GM19468 (cell line): ENCODE measurements at regions not wholly inside any gene's neighbourhood (a gene's known extent, or its start where the extent isn't known, plus 50 kb on each side); places are given as distances from the start of the nearest gene placed in this dataset.

Experiments used
- ATAC-seq: cut with Tn5 transposase; IDR thresholded peaks from one replicate; pipeline ENCODE4 v1.9.1; 2021; ENCODE audit warnings: mild to moderate bottlenecking, moderate library complexity, moderate number of reproducible peaks; ENCODE audit not compliant: unreplicated experiment; ENCODE audit errors: extremely low read depth

- no peak for ATAC-seq
Observed at GRCh38 chr10:78992333-78992732, 76.4 kb upstream of the ZMIZ1 start.

DNA sequence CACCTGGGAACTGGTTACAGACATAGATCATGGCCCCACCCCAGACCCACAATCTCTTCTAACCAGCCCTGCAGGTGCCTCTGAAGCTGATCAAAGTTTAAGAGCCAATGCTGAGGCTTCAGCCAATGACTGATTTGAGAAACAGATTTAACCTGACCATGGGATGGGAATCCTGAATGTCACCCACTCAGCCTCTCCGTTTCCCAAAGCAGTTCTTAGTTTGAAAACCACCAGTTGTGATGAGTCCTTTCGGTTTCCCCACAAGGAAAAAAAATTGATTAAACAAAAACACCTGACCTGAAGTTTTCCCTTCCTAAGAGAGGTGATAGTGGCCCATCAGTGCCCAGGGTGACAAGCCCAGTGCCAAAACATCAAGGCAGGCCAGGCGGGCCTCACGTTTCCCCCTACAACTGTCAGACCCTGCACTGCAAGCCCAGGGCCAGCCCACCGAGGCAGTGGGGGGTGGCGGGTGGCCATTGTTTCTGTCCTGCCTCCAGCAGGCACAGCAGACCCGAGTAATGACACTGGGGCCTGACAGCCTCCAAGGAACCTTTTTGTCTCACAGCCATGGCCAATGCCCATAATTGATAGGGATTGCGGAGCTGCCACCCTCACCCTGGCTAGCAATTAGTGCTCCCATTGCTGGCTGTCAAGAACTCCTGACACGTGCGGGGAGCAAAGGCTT lies 75.4 kb upstream of the ZMIZ1 start:
- no peak for ATAC-seq

- ATAC-seq, result no peak
Observed at GRCh38 chr10:78995987-78996791, 72.6 kb upstream of the ZMIZ1 start.

GRCh38 chr10:78996792-78997129 lies 72.0 kb upstream of the ZMIZ1 start:
- no peak for ATAC-seq

- ATAC-seq, result no peak
Observed at GRCh38 chr10:78997635-78998618, 70.8 kb upstream of the ZMIZ1 start.

GRCh38 chr10:79001082-79001885 lies 67.5 kb upstream of the ZMIZ1 start:
- ATAC-seq, result no peak

GRCh38 chr10:79002336-79002735 lies 66.4 kb upstream of the ZMIZ1 start:
- no peak for ATAC-seq

- ATAC-seq, result no peak
Observed at GRCh38 chr10:79003183-79004100, 65.3 kb upstream of the ZMIZ1 start.

DNA sequence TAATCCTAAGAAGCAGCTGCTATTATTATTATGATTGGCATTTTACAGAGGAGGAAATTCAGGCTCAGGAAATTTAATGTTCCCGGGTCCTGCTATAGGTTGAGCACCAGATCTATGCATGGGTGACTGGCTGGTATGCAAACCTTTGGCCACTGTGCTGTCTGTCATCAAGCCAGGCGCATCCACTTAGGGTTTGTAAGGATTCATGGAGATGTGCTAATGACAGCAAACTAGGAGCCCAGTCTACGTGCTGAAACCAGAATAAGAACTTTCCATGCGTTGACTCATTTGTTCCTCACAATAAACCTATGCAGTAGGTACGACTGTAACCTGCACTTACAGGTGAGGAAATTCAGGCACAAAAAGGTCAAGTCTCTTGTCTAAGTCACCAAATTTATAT lies 64.5 kb upstream of the ZMIZ1 start:
- ATAC-seq, result no peak

GRCh38 chr10:79005126-79005810 lies 63.5 kb upstream of the ZMIZ1 start:
- ATAC-seq, result no peak

DNA sequence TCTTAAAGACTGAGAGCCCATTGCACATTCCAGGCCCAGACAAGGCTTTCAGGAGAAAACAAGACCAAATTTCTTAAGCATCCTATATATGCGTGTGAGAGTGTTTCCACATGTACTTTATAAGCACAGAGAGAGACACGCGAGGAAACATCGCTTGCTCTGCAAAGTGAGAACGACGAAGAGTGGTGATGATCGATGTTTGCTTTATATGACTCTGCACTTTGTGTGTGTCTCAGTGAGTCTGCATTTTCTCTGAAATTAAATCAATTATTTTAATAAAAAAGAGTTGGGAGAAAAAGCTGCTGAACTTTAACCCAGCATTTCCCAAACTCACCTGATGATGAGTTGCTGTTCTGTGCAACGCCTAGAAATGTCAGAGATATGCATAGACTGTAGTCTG lies 61.7 kb upstream of the ZMIZ1 start:
- no peak for ATAC-seq

GRCh38 chr10:79007421-79008319 lies 61.1 kb upstream of the ZMIZ1 start:
- no peak for ATAC-seq

DNA sequence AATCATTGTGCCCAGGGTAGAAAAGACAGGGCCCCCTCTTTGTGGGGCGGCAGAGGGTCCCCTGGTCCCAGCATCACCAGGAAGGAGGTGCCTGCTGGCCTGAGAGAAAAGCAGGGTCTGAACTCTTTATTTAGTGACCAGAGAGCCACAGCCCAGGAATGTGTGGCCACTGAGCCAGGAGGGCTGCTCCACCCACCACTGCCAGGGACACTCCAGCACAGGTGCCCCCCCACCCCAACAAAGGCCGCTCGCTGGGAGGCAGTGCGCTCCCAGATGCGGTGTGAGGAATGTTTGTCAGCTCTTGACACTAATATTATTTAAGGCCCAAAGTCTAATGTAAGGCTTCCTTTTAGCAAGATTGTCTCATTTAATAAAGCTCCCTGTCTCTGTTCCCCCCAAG lies 59.6 kb upstream of the ZMIZ1 start:
- no peak for ATAC-seq

DNA sequence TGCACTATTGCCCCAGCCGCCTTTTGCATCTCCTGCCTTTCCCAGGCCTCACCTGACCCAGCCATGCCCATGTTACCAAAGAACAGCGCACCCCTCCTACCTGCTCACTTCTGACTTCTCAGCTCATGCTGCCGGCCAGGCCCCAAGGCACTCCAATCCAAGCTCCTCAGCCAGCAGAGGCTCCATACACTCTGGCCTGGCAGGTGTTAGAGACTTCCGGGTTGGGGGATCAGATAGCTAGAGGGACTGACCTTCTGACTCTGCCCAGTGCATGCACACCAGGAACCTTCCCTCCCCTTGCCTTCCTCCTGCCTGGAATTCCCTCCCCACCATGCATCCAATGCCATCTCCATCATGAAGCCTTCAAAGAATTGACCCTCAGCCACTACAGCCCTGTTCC lies 56.2 kb upstream of the ZMIZ1 start:
- no peak for ATAC-seq

DNA sequence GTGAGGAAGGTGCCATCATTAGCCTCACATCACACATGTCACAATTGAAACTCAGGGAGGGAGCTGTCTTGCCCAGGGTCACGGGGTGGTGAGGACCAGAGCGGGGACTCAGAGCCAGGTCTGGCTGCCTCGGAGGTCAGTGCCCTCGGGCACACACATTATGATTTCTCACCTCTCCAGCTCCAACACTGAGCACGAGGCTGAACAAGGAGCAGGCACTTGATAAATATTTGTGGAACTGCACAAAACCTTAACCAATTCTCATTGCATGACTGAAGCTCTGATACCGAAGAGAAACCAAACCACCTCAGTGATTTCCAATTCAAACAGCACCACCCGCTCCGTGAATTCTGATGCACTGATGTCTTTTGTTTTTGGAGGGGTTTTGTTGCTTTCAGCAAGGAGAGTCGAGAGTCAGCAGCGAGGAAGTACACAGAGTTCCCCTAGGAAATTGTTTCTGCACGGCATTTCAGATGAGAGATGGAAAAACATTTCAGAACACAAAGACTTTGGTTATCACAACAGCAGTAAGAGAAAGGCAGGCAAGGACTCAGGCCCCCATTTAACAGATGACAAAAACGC lies 55.3 kb upstream of the ZMIZ1 start:
- ATAC-seq, result no peak

DNA sequence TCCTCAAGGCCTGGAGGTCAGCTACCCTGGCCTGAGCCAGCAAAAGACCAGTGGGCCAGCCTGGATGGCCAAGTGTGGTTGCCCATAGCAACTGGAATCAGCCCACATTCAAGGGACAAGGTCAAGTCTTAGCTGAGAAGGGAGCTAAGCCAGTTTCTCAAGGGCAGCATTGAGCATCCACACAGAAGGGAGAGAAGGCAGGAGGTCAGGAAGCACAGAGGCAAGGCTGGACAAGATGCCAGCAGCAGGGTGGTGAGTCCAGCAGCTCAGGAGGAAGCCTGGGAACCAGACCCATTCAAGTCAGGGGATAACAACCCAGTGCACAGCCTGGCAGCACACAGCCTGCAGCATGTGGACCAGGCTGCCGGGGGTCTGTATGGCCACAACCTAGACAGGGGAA lies 54.0 kb upstream of the ZMIZ1 start:
- no peak for ATAC-seq

DNA sequence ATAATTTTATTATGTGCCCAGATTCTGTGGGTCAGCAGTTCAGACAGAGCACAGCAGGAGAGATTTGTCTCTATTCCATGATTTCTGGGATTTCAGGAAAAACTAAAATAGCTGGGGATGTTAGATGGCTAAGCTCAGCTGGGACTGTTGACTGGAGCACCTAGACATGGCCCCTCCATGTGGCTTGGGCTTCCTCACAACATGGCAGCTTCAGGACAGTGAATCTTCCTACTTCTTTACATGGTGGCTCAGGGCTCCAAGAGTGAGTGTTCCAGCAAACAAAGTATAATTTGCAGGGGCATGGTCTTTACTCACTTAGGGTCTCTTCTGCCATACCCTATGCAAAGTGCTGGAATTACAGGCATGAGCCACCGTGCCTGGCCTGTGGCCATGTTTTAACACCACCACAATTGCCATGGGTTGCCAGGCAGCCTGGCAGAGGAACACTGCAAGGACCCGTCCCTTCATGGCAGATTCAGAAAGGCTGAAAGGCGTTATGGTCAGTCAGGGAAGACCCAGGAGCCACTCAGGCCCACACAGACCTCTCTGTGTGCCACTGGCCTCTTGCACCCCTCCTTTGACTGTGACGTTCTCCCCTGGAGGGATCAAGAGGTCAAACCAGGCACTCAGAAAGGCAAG lies 50.8 kb upstream of the ZMIZ1 start:
- ATAC-seq, result no peak
